Neuronal stem cell (in vitro differentiated cells): ENCODE measurements at regions not wholly inside any gene's neighbourhood (a gene's known extent, or its start where the extent isn't known, plus 50 kb on each side); places are given as distances from the start of the nearest gene placed in this dataset.

ENCODE experiments used
- DNase-seq: peaks from one replicate; pipeline ENCODE4 v3.0.0-alpha.2; 2013; ENCODE audit warnings: low spot score
- H2AFZ ChIP-seq: one replicate; pipeline ENCODE4 v1.6.1; 2013; ENCODE audit warnings: mild to moderate bottlenecking, low read length, inconsistent platforms
- H2AK5ac ChIP-seq: 2 replicates; pipeline ENCODE4 v1.6.1; 2013; ENCODE audit warnings: low read depth, mild to moderate bottlenecking, inconsistent platforms, low read length, moderate library complexity, mixed read lengths
- H2BK120ac ChIP-seq: 2 replicates; pipeline ENCODE4 v1.6.1; 2013; ENCODE audit warnings: low read depth, mild to moderate bottlenecking, inconsistent platforms, low read length, moderate library complexity, mixed read lengths
- H2BK12ac ChIP-seq: one replicate; pipeline ENCODE4 v1.6.1; 2013; ENCODE audit warnings: low read length, inconsistent platforms
- H2BK15ac ChIP-seq: 2 replicates; pipeline ENCODE4 v1.6.1; 2013; ENCODE audit warnings: mild to moderate bottlenecking, low read length, inconsistent platforms, mixed read lengths
- H2BK5ac ChIP-seq: one replicate; pipeline ENCODE4 v1.6.1; 2013; ENCODE audit warnings: inconsistent platforms, mild to moderate bottlenecking, low read length, moderate library complexity
- H3K14ac ChIP-seq: one replicate; pipeline ENCODE4 v1.6.1; 2013; ENCODE audit warnings: low read length, inconsistent platforms
- H3K18ac ChIP-seq: 2 replicates; pipeline ENCODE4 v1.6.1; 2013; ENCODE audit warnings: low read length, inconsistent platforms
- H3K23ac ChIP-seq: 2 replicates; pipeline ENCODE4 v1.6.1; 2013; ENCODE audit warnings: low read depth, mild to moderate bottlenecking, mixed read lengths, low read length, inconsistent platforms; ENCODE audit not compliant: poor library complexity
- H3K27ac ChIP-seq: replicated peaks from 3 replicates; pipeline ENCODE4 v1.5.1; 2013; ENCODE audit warnings: low read length, inconsistent platforms
- H3K27me3 ChIP-seq, 3 experiments: 2 replicates each; pipeline ENCODE4 v1.6.1; 2013; ENCODE audit warnings: low read length in 3 of 3, mild to moderate bottlenecking in 2 of 3, inconsistent platforms in 1 of 3, low read depth in 1 of 3, mixed read lengths in 1 of 3, moderate library complexity in 1 of 3; ENCODE audit not compliant: control insufficient read depth in 3 of 3, insufficient read depth in 3 of 3
- H3K36me3 ChIP-seq, 2 donors: replicated peaks in 1 of 2; 2 replicates each; pipeline ENCODE4 v1.6.1; 2013; ENCODE audit warnings: low read length in 2 of 2; ENCODE audit not compliant: control insufficient read depth in 2 of 2, insufficient read depth in 2 of 2
- H3K4ac ChIP-seq: 2 replicates; pipeline ENCODE4 v1.6.1; 2013; ENCODE audit warnings: inconsistent platforms, mild to moderate bottlenecking, low read length, moderate library complexity
- H3K4me1 ChIP-seq, 2 donors: 1 replicate in 1 of 2; 2 replicates in 1 of 2; pipeline ENCODE4 v1.6.1; 2013; ENCODE audit warnings: low read length in 2 of 2, low read depth in 1 of 2; ENCODE audit not compliant: control insufficient read depth in 2 of 2, insufficient read depth in 1 of 2
- H3K4me2 ChIP-seq: one replicate; pipeline ENCODE4 v1.6.1; 2013; ENCODE audit warnings: mild to moderate bottlenecking, low read length, inconsistent platforms; ENCODE audit not compliant: insufficient read depth, poor library complexity, severe bottlenecking
- H3K4me3 ChIP-seq, 2 donors: 2 replicates each; pipeline ENCODE4 v1.5.1; 2013; ENCODE audit warnings: low read length in 2 of 2, mild to moderate bottlenecking in 2 of 2, inconsistent platforms in 1 of 2, moderate library complexity in 1 of 2
- H3K79me1 ChIP-seq: one replicate; pipeline ENCODE4 v1.6.1; 2013; ENCODE audit warnings: low read depth, mild to moderate bottlenecking, inconsistent platforms, low read length, moderate library complexity
- H3K9ac ChIP-seq: one replicate; pipeline ENCODE4 v1.6.1; 2013; ENCODE audit warnings: mild to moderate bottlenecking, low read depth, low read length, inconsistent platforms; ENCODE audit not compliant: poor library complexity
- H3K9me3 ChIP-seq, 2 donors: replicated peaks in 1 of 2; 2 replicates each; pipeline versions ENCODE3 to v1.6.1; 2013; ENCODE audit warnings: low read length in 2 of 2, mild to moderate bottlenecking in 2 of 2, inconsistent platforms in 1 of 2, low read depth in 1 of 2, mixed read lengths in 1 of 2, moderate library complexity in 1 of 2; ENCODE audit not compliant: control insufficient read depth in 2 of 2, insufficient read depth in 1 of 2
- H4K8ac ChIP-seq: one replicate; pipeline ENCODE4 v1.6.1; 2013; ENCODE audit warnings: low read depth, mild to moderate bottlenecking, inconsistent platforms, low read length, moderate library complexity
- H4K91ac ChIP-seq: one replicate; pipeline ENCODE4 v1.6.1; 2013; ENCODE audit warnings: low read length, low read depth, mild to moderate bottlenecking, inconsistent platforms; ENCODE audit not compliant: poor library complexity
- WGBS, 2 donors: extraction: QIAGEN DNeasy Blood & Tissue Kit; methylation state at CpG; one replicate each; pipeline ENCODE4 v1.1.7; 2013; ENCODE audit warnings: missing lambda C conversion rate in 2 of 2, mixed read lengths in 1 of 2; ENCODE audit not compliant: insufficient read length in 2 of 2, insufficient replicate concordance in 1 of 2; ENCODE audit errors: extremely low coverage in 2 of 2; 5-methylcytosine and 5-hydroxymethylcytosine counted together

- Histone ChIP-seq H2BK120ac (no peak overlapping the region), H3K9me3 (peaks cover 0 to 6% of the 10 kb centered on the region in 2 donors), H3K27ac (no peak overlapping the region), H3K79me1 (no peaks in the 10 kb centered on the region), H3K14ac (no peak overlapping the region), H2BK12ac (no peak overlapping the region), H2BK5ac (no peak overlapping the region), H3K9ac (no peak overlapping the region), H2BK15ac (peak overlapping the region; percentile 16), H4K8ac (peak overlapping the region; percentile 76), H3K18ac (peak overlapping the region; percentile 57), H2AFZ (no peak overlapping the region), H3K4me1 (no peaks in the 10 kb centered on the region), H2AK5ac (peak overlapping the region; percentile 74), H3K27me3 (no peaks in the 10 kb centered on the region), H3K23ac (no peak overlapping the region), H3K36me3 (no peaks in the 10 kb centered on the region), H3K4me2 (no peak overlapping the region), H3K4me3 (no peak overlapping the region), H3K4ac (peak overlapping the region; percentile 66), H4K91ac (no peak overlapping the region)
- no CpG with 5 or more reads among the region's 5 CpGs for WGBS, 2 donors
- no peak for DNase-seq
Measured at GRCh38 chr9:134568116-134568515, 73.5 kb upstream of the COL5A1 start.

- H3K14ac ChIP-seq: no peak overlapping the region
- no peak overlapping the region for H4K8ac ChIP-seq
- no peak overlapping the region for H2AK5ac ChIP-seq
- no peak overlapping the region for H2BK5ac ChIP-seq
- no peak for DNase-seq
- H3K4me2 ChIP-seq: no peak overlapping the region
- H2BK120ac ChIP-seq: no peak overlapping the region
- no peaks in the 10 kb centered on the region for H3K36me3 ChIP-seq
- no peak overlapping the region for H2AFZ ChIP-seq
- H3K4me1 ChIP-seq: no peaks in the 10 kb centered on the region
- H3K4ac ChIP-seq: no peak overlapping the region
- no peaks in the 10 kb centered on the region for H3K27me3 ChIP-seq
- H3K18ac ChIP-seq: no peak overlapping the region
- no peak overlapping the region for H3K9ac ChIP-seq
- H3K23ac ChIP-seq: no peak overlapping the region
- H2BK15ac ChIP-seq: no peak overlapping the region
- no CpG with 5 or more reads among the region's 3 CpGs for WGBS, 2 donors
- no peak overlapping the region for H2BK12ac ChIP-seq
- H3K9me3 ChIP-seq: peaks cover 0 to 6% of the 10 kb centered on the region in 2 donors
- H3K79me1 ChIP-seq: no peaks in the 10 kb centered on the region
- no peak overlapping the region for H4K91ac ChIP-seq
- H3K4me3 ChIP-seq: no peak overlapping the region
- H3K27ac ChIP-seq: no peak overlapping the region
Measured at GRCh38 chr9:134568811-134569210, 72.8 kb upstream of the COL5A1 start.

- no peak overlapping the region for H3K23ac ChIP-seq
- no peak overlapping the region for H2BK120ac ChIP-seq
- no peak overlapping the region for H2BK15ac ChIP-seq
- no peak overlapping the region for H2BK12ac ChIP-seq
- H3K36me3 ChIP-seq: no peaks in the 10 kb centered on the region
- no peak for DNase-seq
- H3K9me3 ChIP-seq: peaks cover 0 to 6% of the 10 kb centered on the region in 2 donors
- no peak overlapping the region for H3K14ac ChIP-seq
- H2AFZ ChIP-seq: no peak overlapping the region
- H3K4me2 ChIP-seq: no peak overlapping the region
- H3K79me1 ChIP-seq: no peaks in the 10 kb centered on the region
- H3K4me3 ChIP-seq: no peak overlapping the region
- H3K4ac ChIP-seq: no peak overlapping the region
- H3K9ac ChIP-seq: no peak overlapping the region
- no peak overlapping the region for H3K27ac ChIP-seq
- WGBS, 2 donors: no CpG with 5 or more reads among the region's 7 CpGs
- no peak overlapping the region for H2AK5ac ChIP-seq
- H3K27me3 ChIP-seq: no peaks in the 10 kb centered on the region
- H3K4me1 ChIP-seq: no peaks in the 10 kb centered on the region
- no peak overlapping the region for H2BK5ac ChIP-seq
- no peak overlapping the region for H3K18ac ChIP-seq
- no peak overlapping the region for H4K91ac ChIP-seq
- no peak overlapping the region for H4K8ac ChIP-seq
Measured at GRCh38 chr9:134569626-134570025, 72.0 kb upstream of the COL5A1 start.

GRCh38 chr9:134570151-134570621 is 71.4 kb upstream of the COL5A1 start:
- H3K27ac ChIP-seq: no peak overlapping the region
- H3K36me3 ChIP-seq: no peaks in the 10 kb centered on the region
- no peak for DNase-seq
- no CpG with 5 or more reads among the region's 10 CpGs for WGBS, 2 donors
- no peak overlapping the region for H3K4me2 ChIP-seq
- peak overlapping the region; percentile 54 for H3K18ac ChIP-seq
- H4K91ac ChIP-seq: no peak overlapping the region
- no peak overlapping the region for H2BK15ac ChIP-seq
- H2AK5ac ChIP-seq: no peak overlapping the region
- no peak overlapping the region for H4K8ac ChIP-seq
- H3K9ac ChIP-seq: peak overlapping the region; percentile 57
- no peaks in the 10 kb centered on the region for H3K27me3 ChIP-seq
- H3K14ac ChIP-seq: no peak overlapping the region
- no peak overlapping the region for H2BK120ac ChIP-seq
- peak overlapping the region in 1 of 2 donors; percentile 43 for H3K4me3 ChIP-seq
- H3K79me1 ChIP-seq: no peaks in the 10 kb centered on the region
- H3K9me3 ChIP-seq: peaks cover 0 to 6% of the 10 kb centered on the region in 2 donors
- H3K23ac ChIP-seq: no peak overlapping the region
- no peaks in the 10 kb centered on the region for H3K4me1 ChIP-seq
- H3K4ac ChIP-seq: no peak overlapping the region
- H2AFZ ChIP-seq: no peak overlapping the region
- no peak overlapping the region for H2BK5ac ChIP-seq
- H2BK12ac ChIP-seq: no peak overlapping the region
